ENCODE measurements at regions not wholly inside any gene's neighbourhood (a gene's known extent, or its start where the extent isn't known, plus 50 kb on each side); places are given as distances from the start of the nearest gene placed in this dataset.

DNA sequence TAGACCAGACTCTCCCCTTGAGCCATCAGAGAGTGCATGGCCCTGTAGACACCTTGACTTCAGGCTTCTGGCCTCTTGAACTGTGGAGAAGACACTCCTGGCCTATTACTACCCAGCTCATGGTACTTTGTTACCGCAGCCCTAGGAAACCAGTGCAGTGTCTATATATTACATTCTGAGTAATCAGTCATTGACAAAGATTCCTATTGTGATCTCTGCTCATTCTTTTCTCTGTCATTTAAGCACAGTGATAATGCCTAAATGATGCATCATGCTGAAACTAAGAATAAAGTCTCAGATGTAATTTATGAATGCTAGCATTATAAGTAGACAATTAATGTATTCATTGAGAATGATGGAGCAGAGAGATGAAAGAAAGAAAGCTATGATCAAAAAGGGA lies 603.5 kb downstream of the SOCS6 start:
- TF ChIP-seq, protein P1, sequence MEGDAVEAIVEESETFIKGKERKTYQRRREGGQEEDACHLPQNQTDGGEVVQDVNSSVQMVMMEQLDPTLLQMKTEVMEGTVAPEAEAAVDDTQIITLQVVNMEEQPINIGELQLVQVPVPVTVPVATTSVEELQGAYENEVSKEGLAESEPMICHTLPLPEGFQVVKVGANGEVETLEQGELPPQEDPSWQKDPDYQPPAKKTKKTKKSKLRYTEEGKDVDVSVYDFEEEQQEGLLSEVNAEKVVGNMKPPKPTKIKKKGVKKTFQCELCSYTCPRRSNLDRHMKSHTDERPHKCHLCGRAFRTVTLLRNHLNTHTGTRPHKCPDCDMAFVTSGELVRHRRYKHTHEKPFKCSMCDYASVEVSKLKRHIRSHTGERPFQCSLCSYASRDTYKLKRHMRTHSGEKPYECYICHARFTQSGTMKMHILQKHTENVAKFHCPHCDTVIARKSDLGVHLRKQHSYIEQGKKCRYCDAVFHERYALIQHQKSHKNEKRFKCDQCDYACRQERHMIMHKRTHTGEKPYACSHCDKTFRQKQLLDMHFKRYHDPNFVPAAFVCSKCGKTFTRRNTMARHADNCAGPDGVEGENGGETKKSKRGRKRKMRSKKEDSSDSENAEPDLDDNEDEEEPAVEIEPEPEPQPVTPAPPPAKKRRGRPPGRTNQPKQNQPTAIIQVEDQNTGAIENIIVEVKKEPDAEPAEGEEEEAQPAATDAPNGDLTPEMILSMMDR (IDR thresholded peaks at IDR 0.05), result no peak
- TF ChIP-seq SIN3A (IDR thresholded peaks at IDR 0.05; ENCODE audit: borderline replicate concordance, insufficient read depth, low read depth, low read length) (no peak), POLR2AphosphoS5 (IDR thresholded peaks at IDR 0.05; ENCODE audit: low read depth, low read length) (no peak)
